AG04449 (cell line): ENCODE measurements at regions not wholly inside any gene's neighbourhood (a gene's known extent, or its start where the extent isn't known, plus 50 kb on each side); places are given as distances from the start of the nearest gene placed in this dataset.
A peak's percentile ranks its signal among the peaks of the same experiment; 100 is the strongest.

ENCODE experiments used
- CTCF ChIA-PET: fragments of 350-600 bp; formaldehyde crosslinking; extraction: SDS; loops from one replicate; lab custom pipeline; 2021; ENCODE audit warnings: antibody characterized with exemption; lab: Yijun Ruan, JAX
- POLR2A ChIA-PET: fragments of 400-600, 350-600 bp; formaldehyde crosslinking; extraction: SDS; loops from one replicate; lab custom pipeline; 2020; ENCODE audit warnings: antibody characterized with exemption, inconsistent platforms; lab: Yijun Ruan, JAX
- DNase-seq: peaks from one replicate; pipeline ENCODE4 v3.0.0-alpha.2; 2010; ENCODE audit warnings: low read depth, low spot score
- H3K4me3 ChIP-seq: 2 replicates; pipeline ENCODE4 v1.5.1; 2011; ENCODE audit warnings: low read depth, mild to moderate bottlenecking, control low read depth, low read length
- CTCF ChIP-seq: IDR thresholded peaks from one replicate; pipeline ENCODE4 v1.5.1; 2011; ENCODE audit warnings: mild to moderate bottlenecking, moderate library complexity, low read length, control low read depth, inconsistent platforms; ENCODE audit not compliant: insufficient read depth; ENCODE audit errors: missing control alignments

- TF ChIP-seq CTCF, result no peak
- POLR2A ChIA-PET, result no interaction called here
- CTCF ChIA-PET, result interaction anchor here (0.6 kb wide), 1 partner anchor 110 kb away, joined by 3 read pairs; no protein-coding TSS in a partner anchor
- DNase-seq, result peak; percentile 24
- no peak overlapping the region for H3K4me3 ChIP-seq
These were observed 71.5 kb upstream of the PALM2AKAP2 start for GRCh38 chr9:109708451-109708945.

GRCh38 chr9:109709866-109710265 lies 70.1 kb upstream of the PALM2AKAP2 start:
- no peak overlapping the region for H3K4me3 ChIP-seq
- no peak for DNase-seq
- TF ChIP-seq CTCF, result no peak
- POLR2A ChIA-PET, result no interaction called here
- CTCF ChIA-PET, result no interaction called here

GRCh38 chr9:109710830-109711229 lies 69.2 kb upstream of the PALM2AKAP2 start:
- CTCF ChIA-PET, result interaction anchor here (1.4 kb wide), 1 partner anchor 9 kb away, joined by 3 read pairs; no protein-coding TSS in a partner anchor
- no peak for DNase-seq
- no peak for TF ChIP-seq CTCF
- POLR2A ChIA-PET, result no interaction called here
- H3K4me3 ChIP-seq, result no peak overlapping the region

- ChIA-PET POLR2A (no interaction called here), CTCF (no interaction called here)
- no peak for DNase-seq
- H3K4me3 ChIP-seq, result no peak overlapping the region
- no peak for TF ChIP-seq CTCF
These were observed 64.7 kb upstream of the PALM2AKAP2 start for GRCh38 chr9:109715344-109715743.

- DNase-seq, result no peak
- ChIA-PET CTCF (interaction anchor here (0.9 to 1.0 kb wide), 2 partner anchors 102 to 142 kb away, joined by 3 read pairs; no protein-coding TSS in a partner anchor), POLR2A (no interaction called here)
- TF ChIP-seq CTCF, result no peak
- no peak overlapping the region for H3K4me3 ChIP-seq
These were observed 63.4 kb upstream of the PALM2AKAP2 start for GRCh38 chr9:109716631-109717030.

GRCh38 chr9:109717342-109717741 lies 62.7 kb upstream of the PALM2AKAP2 start:
- POLR2A ChIA-PET, result no interaction called here

More at GRCh38 chr9:109717342-109717741, 62.7 kb upstream of the PALM2AKAP2 start:
- DNase-seq, result no peak
- H3K4me3 ChIP-seq, result no peak overlapping the region
- CTCF ChIA-PET, result interaction anchor here (0.9 to 1.0 kb wide), 2 partner anchors 101 to 143 kb away, joined by 3 read pairs; no protein-coding TSS in a partner anchor
- no peak for TF ChIP-seq CTCF
